Umbilical cord (tissue), 1 donor: ENCODE measurements at regions not wholly inside any gene's neighbourhood (a gene's known extent, or its start where the extent isn't known, plus 50 kb on each side); places are given as distances from the start of the nearest gene placed in this dataset.

Experiments used
- DNase-seq: peaks from one replicate; pipeline ENCODE4 v3.0.0-alpha.2; 2015; ENCODE audit warnings: low spot score

DNA sequence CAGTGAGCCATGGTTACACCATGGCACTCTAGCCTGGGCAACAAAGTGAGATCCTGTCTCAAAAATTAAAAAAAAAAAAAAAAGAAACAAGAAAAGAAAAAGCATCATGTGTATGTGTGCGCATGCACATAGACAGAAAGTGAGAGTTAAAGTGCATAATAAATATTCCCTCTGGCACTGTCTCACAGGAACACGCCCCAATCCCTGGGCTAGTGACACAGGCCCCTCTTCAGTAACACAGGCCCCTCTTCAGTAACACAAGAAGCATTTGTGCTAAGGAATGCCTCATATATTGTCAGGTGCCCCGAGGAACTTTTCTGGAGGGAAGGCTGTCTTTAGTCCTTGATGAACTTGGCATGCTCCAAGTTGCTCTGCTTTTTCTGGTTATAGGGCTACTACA is 57.5 kb downstream of the RPL27A start:
- DNase-seq = no peak

DNA sequence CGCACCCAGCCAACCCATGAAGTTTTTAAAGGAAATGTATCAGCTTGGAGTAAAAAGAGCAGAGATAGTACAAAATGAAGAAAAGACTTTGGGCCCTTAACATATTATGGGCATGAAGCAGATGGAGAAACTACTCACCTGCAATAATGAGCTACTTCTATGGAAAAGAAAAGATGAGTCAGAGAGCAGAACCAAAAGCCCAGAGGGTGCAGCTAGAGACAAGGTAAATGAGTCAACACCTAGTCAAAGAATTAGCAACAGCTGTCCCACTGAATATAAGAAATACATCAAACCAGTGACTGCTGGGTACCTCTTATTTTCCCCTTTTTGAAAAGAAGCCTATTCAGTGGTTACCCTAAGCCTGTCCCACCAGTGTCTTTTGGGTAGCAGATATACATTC is 61.8 kb downstream of the RPL27A start:
- DNase-seq = no peak

DNA sequence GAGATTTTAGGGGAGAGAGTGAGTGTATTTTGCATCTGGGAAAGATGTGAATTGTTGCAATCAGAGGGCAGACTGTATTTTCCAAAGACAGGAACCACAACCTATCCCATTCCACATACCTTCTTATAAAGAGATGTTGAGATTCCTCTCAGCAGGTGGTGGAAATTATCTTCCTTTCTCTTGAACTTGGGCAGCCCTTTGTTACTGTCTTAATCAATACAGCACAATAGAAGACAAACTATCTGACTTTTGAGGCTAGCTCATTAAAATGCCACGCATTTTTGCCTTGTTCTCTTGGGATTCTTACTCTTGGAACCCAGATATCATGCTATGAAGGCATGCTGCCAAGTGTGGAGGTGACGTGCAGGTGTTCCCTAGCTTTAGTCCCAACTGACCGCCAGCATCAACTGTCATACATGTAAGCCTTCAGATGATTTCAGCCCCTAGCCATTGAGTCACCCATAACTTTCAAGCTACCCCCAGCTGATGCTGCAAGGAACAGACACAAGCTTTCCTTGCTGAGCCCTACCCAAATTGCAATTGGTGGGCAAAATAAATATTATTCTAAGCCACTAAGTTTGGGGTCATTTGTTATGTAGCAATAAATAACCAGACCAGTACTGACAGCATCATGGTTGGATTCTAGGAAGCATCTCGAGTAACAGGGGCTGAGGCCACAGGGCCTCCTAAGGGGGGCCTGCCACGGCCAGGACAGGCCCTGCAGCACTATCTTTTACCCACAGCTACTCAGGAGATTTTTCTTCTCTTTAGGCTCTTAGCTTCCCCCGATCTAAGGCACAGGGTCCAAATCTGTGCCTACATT is 63.0 kb downstream of the RPL27A start:
- DNase-seq = no peak

DNA sequence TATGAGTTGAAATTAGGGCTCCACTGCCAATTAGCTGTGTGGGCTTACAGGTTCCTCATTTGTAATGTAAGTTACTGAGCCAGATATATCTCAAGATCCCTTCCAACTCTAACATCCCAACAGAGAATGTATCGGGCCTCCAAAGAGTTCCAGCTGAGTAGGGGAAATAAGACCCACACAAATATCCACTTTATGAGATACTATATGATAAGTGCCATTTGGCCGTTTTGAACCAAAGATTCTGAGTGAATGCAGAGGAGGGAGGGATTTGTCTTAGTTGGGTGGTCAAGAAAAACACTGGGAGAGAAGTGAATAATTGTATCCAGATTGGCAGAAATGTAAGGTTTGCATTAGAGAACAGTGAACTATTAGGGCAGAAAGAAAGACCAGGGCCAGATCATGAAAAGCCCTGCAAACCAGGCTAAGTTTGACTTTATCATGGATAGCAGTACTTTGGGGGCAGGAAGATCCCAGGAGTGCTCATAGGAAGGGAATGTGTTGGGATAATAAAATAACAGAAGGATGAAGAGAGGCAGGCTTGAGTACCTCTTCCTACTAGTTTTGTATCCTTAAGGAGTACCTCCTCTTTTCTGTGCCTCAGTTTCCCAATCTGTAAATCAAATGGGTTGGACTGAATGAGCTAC is 63.9 kb downstream of the RPL27A start:
- DNase-seq = no peak

DNA sequence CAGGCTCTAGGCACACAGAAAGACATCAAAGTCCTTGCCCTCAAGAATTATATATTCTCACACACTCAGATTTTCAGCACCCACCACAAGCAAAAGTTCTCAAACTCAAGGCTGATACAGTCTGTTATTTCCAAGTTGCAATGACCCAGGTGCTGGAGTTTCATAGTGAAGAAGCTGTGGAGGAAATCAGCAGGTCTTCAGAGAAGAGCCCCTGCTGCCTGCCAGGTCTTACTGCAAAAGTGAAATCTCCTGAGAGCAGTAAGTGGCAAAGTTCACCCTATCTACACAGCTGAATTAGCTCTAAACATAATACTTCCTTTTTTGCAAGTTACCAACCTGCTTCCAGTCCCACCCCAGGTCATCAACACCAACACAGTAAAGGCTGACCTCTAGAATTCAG is 64.6 kb downstream of the RPL27A start:
- no peak for DNase-seq

DNA sequence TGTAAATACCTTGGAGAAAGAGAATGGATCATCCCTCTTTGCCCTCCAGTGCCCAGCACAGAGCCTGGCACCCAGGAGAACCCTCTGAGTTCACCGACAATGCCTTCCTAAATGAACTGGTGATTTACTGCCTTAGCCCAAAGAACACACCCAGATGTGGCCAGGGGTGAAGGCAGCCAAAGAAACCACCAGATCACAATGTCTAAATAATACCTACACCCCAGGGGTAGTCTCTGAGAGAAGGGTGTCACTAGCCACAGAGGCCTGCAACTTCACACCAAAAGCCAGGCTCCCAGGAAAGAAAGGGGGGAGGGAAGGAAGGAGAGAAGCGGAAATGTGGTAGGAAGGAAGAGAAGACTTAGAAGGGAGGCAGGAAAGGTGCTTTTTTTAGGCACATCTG is 65.7 kb downstream of the RPL27A start:
- DNase-seq = no peak

DNA sequence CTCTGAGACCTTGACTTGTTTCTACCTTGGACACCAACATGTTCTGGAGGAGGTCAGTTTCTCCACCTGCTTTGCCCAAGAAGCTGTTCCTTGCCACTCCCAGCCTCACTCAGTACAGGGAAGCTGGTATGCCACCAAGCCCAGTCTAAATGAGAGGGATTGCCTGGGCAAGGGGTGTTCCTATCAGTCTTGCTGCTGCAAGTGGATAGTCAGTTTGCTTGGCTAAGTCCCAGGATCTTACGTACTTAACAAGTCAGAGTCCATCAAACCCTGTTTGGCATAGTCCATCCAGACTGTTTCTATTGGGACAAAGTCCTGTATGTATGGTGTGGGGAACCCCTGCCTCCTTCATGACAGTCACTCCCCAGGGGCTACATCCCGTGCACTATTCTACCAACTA is 66.6 kb downstream of the RPL27A start:
- no peak for DNase-seq

DNA sequence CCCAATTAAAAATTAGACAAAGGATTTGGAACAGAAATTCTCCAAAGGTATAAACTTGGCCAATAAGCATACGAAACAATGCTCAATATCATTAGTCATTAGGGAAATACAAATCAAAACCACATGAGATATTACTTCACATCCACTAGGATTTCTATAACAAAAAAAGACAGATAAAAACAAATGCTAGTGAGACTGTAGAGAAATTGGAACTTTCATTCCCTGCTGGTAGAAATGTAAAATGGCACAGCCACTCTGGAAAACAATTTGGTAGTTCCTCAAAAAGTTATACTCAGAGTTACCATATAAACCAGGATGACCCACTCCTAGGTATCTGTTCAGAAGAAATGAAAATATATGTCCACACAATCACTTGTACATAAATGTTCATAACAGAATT is 71.6 kb downstream of the RPL27A start:
- no peak for DNase-seq

DNA sequence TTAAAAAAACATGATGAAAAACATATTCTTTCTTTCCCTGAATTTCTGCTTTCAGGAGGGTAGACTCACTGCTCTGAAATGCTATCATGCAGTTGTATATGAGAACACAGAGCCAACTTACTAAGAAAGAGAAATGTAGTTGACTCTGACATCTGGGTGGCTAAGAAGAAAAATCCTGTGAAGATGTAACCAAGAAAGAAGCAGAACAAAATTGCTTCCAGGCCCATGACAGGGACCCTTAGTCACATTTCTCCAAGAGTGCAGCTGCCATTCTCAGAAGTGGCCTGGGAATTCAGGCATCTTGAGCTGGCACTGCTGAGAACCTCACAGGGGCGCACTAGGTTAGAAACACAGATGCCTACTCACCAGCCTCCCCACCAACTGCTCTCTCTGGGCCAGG is 73.6 kb downstream of the RPL27A start:
- DNase-seq = no peak

DNA sequence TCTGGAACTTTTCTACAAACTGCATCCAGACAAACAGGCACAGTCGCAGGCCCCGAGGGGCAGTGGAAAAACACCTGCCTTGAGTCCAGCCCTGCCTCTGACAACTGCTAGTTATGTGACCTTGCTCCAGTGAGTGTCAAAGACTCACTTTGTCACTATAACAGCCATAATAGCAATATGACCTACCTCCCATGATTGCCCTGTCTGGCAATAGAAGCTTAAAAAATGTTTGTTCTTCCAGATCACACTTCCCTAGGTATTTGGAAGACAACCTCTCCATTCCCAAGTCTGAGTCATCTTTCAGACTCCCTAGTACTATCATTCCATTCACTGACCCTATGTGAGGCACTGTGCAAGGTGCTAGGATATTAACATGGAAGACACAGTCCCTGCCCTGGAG is 74.5 kb downstream of the RPL27A start:
- no peak for DNase-seq

DNA sequence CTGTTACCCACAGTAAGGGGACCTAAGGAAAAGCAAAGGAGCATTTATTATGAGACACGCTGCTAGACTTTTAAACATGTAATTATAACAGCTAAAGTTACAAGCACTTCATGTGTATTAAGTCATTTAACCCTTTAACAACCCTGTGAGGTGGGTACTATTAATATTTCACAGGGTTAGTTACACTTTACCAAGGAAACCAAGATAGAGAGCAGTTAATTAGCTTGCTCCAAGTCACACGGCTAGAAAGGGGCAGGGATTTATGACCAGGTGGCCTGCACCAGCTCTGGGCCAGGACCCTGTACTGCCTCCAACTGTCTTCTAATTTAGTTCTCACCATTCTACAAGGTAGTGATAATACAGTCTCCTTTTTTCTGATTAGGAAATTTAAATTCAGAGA is 74.9 kb downstream of the RPL27A start:
- no peak for DNase-seq

DNA sequence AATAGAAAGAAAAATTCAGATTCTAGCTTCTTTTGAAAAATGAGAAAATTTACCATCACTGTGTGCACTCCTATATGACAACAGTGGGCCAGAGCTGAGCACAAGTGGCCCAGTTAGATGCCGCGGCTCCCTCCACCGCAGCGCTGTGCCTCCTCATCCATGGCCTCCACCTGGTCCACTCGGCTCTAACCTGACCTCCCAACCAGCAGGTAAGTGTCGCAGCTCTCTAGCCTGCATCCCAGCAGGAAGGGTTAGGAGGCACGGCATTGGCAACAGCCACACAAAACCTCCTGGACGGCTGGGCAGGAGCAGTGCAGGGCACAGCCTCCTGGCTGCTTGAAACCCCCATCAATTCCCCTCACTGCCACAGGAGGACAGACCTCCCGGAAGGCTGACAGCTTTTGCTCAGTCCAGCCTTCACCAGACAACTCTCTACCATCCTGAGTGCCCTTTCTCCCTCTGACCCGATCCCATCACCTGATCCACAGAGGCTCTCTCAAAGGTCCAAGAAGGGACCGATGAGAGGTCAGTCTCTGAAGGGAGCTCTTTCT is 76.1 kb downstream of the RPL27A start:
- DNase-seq = no peak

DNA sequence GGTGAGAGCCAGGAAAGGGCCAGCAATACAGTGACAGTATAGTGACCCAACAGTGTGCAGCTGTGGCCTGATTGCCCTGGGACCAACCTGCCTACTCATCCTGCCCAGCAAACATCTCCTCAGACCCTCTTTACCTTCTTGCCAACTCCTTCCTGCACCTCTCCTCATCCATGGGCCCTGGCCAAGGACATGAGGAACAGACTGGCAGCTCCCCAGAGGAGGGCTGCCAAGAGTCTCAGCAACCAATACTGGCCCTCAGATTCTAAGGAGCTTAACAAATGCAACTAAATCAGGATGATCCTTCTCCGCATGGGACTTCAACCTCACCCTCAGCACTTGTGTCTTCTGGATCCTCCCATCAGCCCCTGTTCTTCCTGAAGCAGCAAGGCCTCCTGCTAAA is 77.0 kb downstream of the RPL27A start:
- no peak for DNase-seq

DNA sequence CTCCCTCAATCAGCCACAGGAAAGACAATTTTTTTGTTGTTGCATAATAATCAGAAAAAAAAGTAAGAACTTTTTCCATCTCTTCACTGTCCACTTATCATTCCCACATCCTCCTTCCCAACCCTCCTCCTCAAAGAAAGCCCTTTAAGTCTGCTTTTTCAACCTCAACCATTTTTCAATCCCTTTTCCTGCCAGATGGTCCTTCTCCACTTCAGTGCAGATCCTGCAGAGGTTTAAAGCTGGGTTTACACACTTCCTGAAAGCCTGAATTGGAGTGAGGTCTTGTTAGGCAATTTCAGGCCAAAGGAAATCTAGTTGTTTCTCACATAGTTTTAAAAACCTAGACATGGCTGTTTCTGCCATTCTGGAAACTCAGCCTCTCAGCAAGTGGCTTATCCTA is 78.3 kb downstream of the RPL27A start:
- DNase-seq = peak; percentile 92

DNA sequence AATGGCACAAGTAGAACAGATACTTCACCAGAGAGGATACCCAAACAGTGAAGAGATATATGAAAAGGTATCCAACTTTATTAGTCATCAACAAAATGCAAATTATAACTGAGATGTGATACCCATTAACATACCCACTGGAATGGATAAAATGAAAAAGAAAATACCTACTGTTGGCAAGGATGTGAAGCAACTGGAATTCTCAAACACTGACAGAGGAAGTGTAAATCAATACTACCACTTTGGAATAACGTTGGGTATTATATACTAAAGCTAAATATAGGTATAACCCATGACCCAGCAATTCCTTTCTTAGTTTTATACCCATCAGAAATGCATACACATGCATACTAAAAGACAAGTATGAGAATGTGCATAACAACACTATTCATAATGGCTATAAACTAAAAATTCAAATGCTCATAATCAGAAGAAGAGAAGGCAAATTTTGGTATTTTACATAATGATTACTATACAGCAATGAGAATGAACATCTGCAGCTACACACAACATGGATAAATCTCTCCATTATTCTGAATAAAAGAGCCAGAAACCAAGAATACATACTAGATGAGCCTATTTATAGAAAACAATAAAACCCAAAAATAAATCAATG is 80.6 kb downstream of the RPL27A start:
- DNase-seq = no peak

DNA sequence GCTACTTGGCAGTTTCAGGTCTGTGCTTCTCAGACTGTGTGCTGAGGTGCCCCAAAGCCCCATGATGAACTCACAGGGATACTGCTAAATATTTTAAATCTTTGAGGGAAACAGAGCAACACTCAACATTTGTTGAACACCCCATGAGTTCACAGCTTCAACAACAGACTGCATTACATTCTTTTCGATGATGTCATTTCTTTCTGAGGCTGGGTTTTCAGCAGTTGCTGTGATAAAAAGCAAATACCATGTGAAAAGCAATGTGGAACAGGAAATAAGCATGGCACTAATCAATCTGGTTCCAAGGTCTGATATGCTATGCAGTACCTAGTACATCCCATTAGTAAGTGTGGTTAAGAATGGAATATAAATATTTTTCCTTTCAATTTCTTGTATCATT is 82.7 kb downstream of the RPL27A start:
- DNase-seq = peak; percentile 66

DNA sequence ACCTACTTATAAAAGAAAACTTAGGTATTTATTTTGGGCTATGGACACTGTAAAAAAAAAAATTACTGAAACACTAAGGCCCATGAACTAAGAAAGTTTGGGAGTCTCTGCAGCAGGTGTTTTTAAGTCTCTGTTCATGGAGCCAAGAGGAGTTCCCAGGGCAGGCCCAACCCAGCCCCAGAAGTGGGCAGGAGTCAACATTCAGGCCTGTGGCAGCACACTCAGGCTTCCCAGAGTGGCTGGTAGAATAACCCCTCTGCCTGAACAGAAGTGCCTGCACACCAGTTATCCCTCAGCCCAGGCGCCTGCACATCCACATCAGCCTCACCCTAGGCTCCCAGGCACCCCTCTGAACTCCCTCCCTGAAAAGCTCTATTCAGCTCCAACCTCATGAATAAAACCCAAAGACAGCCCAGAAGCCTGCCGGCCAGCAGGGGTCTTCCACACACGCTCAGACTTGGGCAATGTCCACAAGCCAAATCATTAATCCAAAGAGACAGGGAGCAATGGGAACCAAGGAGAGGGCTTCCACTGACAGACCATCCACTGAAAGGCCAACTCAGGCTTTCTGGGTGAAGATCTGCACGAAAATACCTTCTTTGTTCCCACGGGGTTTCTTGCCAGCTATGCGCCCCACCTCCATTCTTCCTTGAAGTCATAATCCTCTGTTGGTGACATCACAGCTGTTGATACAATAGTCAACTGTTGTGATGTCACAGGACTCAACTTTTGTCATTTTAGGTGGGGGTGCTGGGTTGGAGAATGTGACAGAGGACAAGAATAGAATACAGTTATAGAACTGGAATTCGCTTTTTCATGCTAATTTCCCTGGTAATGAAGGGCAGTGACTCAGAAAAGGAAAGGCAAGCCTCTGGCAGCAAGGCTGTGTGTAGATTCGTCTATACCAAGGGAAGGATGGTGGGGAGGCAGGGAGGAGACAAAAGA is 83.7 kb downstream of the RPL27A start:
- DNase-seq = no peak

DNA sequence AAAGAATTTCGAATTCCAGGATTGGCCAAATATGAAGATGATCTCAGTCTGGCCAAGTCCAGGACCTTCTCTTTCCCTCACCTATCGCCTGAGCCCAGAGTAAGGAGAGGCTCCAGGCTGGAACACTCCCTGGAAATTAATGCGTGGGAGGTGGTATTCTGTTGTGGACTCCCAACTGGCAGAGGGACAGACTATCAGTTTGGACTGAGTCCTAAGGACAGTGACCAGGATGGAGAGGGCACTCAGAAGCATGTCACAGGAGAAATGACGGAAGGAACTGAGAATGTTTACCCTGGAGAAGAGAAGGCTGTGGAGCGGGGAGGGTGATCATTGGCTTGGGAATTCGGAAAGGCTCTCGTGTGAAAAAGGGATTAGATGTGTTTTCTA is 84.4 kb downstream of the RPL27A start:
- no peak for DNase-seq

DNA sequence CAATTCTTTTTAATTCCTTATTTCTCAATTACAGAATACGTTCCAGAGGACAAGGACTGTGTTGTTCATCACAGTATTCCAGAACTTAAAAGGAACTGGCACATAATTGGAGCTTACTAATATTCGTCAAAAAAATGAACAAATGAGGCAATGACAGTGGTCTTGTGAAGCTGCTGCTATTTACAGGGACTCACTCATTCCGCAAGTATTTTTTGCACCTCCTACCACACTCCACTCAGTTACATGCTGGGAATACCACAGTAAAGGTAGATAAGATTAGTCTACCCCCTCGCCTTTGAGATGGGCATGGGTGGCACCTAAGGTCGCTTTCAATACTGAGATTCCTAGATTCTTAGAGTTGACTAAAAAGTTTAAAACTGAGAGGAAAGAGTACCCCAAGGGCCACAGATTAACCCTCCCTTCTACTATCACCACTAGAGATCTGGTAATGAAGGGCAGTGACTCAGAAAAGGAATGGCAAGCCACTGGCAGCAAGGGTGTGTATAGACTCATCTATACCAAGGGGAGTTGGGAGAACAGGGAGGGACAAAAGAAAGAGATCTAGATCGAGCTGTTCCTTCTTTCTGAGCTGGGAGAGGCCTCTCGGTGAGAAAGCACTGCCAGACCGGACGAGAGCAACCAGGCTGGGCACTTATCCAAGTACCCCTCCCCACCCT is 85.0 kb downstream of the RPL27A start:
- no peak for DNase-seq

DNA sequence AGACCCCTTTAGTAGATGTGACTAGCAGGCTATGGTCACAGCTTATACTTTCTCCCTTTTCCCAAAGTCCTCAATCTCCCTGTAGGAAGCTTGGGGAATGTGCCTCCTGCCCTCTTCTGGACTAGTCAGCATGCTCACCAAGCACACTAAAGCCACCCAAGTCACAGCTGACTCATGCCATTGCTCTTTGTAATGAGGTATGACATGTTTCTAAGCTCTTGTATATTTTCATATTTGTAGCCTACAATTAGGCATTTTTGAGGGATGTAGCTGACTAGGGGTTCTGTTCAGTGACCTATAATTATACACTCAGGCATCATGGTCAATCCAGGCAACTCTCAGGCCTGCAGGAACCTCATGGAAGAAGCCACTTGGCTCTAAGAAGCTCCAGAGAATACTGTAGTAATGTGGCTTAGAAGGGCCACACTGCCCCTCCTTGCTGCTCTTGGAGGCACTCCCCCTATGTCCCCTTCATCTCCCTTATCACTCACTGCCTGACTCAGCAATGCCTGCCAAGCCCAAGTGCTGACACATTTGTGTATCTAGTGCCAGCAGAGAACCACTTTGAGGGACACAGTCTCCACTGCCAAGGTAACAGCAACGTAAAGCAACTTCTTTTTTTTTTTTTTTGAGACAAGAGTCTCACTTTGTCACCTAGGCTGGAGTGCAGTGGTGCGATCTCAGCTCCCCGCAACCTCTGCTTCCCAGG is 86.2 kb downstream of the RPL27A start:
- no peak for DNase-seq
